HEK293 (cell line): ENCODE measurements at regions not wholly inside any gene's neighbourhood (a gene's known extent, or its start where the extent isn't known, plus 50 kb on each side); places are given as distances from the start of the nearest gene placed in this dataset.

Source experiments
- CTCF ChIA-PET: fragments of 350-600 bp; formaldehyde crosslinking; extraction: SDS; loops from one replicate; lab custom pipeline; 2021; ENCODE audit warnings: antibody characterized with exemption; lab: Yijun Ruan, JAX
- POLR2A ChIA-PET: fragments of 300-600 bp; formaldehyde crosslinking; extraction: SDS; loops from one replicate; lab custom pipeline; 2020; ENCODE audit warnings: antibody characterized with exemption, inconsistent platforms; lab: Yijun Ruan, JAX
- H3K27ac ChIP-seq: fragments of 200-500 bp; sonication (Bioruptor generic); 2 replicates; pipeline ENCODE4 v1.5.1; 2014; ENCODE audit warnings: low read depth, low read length, control low read depth, inconsistent platforms; ENCODE audit errors: extremely low read depth
- H3K36me3 ChIP-seq, 2 experiments: fragments of 200-500 bp in 1 of 2; sonication (Bioruptor generic) in 1 of 2; 1 replicate in 1 of 2; 2 replicates in 1 of 2; pipeline ENCODE4 v1.5.1; 2014 to 2017; ENCODE audit warnings: inconsistent platforms in 2 of 2, low read length in 2 of 2; ENCODE audit not compliant: control insufficient read depth in 2 of 2, insufficient read depth in 1 of 2
- H3K4me1 ChIP-seq: fragments of 200-500 bp; sonication (Bioruptor generic); 2 replicates; pipeline ENCODE4 v1.5.1; 2014; ENCODE audit warnings: mild to moderate bottlenecking, low read length, inconsistent platforms; ENCODE audit not compliant: control insufficient read depth, insufficient read depth
- H3K4me3 ChIP-seq: 2 replicates; pipeline ENCODE4 v1.5.1; 2011; ENCODE audit warnings: low read depth, mild to moderate bottlenecking, control low read depth, low read length, moderate library complexity
- H3K9me3 ChIP-seq: fragments of 200-500 bp; sonication (Bioruptor generic); 2 replicates; pipeline ENCODE4 v1.5.1; 2014; ENCODE audit warnings: low read depth, low read length, inconsistent platforms; ENCODE audit not compliant: control insufficient read depth, insufficient read depth
- AEBP2 ChIP-seq: fragments of 450-650 bp; formaldehyde crosslinking; IDR thresholded peaks from 2 replicates; pipeline ENCODE4 v1.5.1; 2016; ENCODE audit warnings: missing biosample characterization, missing genetic modification characterization, borderline replicate concordance
- HOXC10 ChIP-seq: sonication (generic); formaldehyde crosslinking; IDR thresholded peaks from 2 replicates; pipeline ENCODE4 v1.8.1; 2023; ENCODE audit warnings: mild to moderate bottlenecking, missing genetic modification reagents
- MYNN ChIP-seq: fragments of 450-650 bp; formaldehyde crosslinking; IDR thresholded peaks from 2 replicates; pipeline ENCODE4 v1.5.1; 2016; ENCODE audit warnings: missing biosample characterization, missing genetic modification characterization, borderline replicate concordance
- SALL2 ChIP-seq: fragments of 450-650 bp; formaldehyde crosslinking; IDR thresholded peaks from 2 replicates; pipeline ENCODE4 v1.5.0; 2017; ENCODE audit warnings: missing biosample characterization, mild to moderate bottlenecking, missing genetic modification characterization, borderline replicate concordance
- SP7 ChIP-seq: fragments of 450-650 bp; formaldehyde crosslinking; IDR thresholded peaks from 2 replicates; pipeline ENCODE4 v1.5.1; 2016; ENCODE audit warnings: missing biosample characterization, missing genetic modification characterization
- TCF7L2 ChIP-seq: IDR thresholded peaks from 2 replicates; pipeline ENCODE4 v1.6.1; 2011; ENCODE audit warnings: low read depth, mild to moderate bottlenecking, inconsistent platforms, low read length, moderate library complexity, borderline replicate concordance
- ZBTB1 ChIP-seq: fragments of 450-650 bp; formaldehyde crosslinking; IDR thresholded peaks from 2 replicates; pipeline ENCODE4 v1.5.1; 2016; ENCODE audit warnings: missing biosample characterization, missing genetic modification characterization
- ZNF121 ChIP-seq: fragments of 450-650 bp; formaldehyde crosslinking; IDR thresholded peaks from 2 replicates; pipeline ENCODE4 v1.5.1; 2016; ENCODE audit warnings: missing biosample characterization, missing genetic modification characterization
- ZNF184 ChIP-seq: fragments of 450-650 bp; IDR thresholded peaks from 2 replicates; pipeline ENCODE4 v1.5.1; 2018; ENCODE audit warnings: missing biosample characterization, mild to moderate bottlenecking, missing genetic modification characterization
- ZNF23 ChIP-seq: fragments of 450-650 bp; formaldehyde crosslinking; IDR thresholded peaks from 2 replicates; pipeline ENCODE4 v1.5.1; 2016; ENCODE audit warnings: missing biosample characterization, missing genetic modification characterization, borderline replicate concordance
- ZNF274 ChIP-seq, 2 experiments: fragments of 200-500 bp in 1 of 2; fragments of 450-650 bp in 1 of 2; sonication (Bioruptor generic) in 1 of 2; formaldehyde crosslinking in 1 of 2; IDR thresholded peaks; 2 replicates each; pipeline versions ENCODE4 v1.5.1 to v1.6.1; 2014 to 2016; ENCODE audit warnings: borderline replicate concordance in 1 of 2, inconsistent platforms in 1 of 2, low read length in 1 of 2, missing biosample characterization in 1 of 2, missing genetic modification characterization in 1 of 2
- ZNF404 ChIP-seq: fragments of 450-650 bp; formaldehyde crosslinking; IDR thresholded peaks from 2 replicates; pipeline ENCODE4 v1.5.1; 2017; ENCODE audit warnings: missing biosample characterization, missing genetic modification characterization
- ZNF449 ChIP-seq: fragments of 450-650 bp; formaldehyde crosslinking; IDR thresholded peaks from 2 replicates; pipeline ENCODE4 v1.5.1; 2017; ENCODE audit warnings: missing biosample characterization, mild to moderate bottlenecking, missing genetic modification characterization, moderate library complexity
- ZNF521 ChIP-seq: fragments of 450-650 bp; formaldehyde crosslinking; IDR thresholded peaks from 2 replicates; pipeline ENCODE4 v1.5.1; 2017; ENCODE audit warnings: missing biosample characterization, mild to moderate bottlenecking, missing genetic modification characterization
- ZNF548 ChIP-seq: fragments of 450-650 bp; formaldehyde crosslinking; IDR thresholded peaks from 2 replicates; pipeline ENCODE4 v1.5.1; 2016; ENCODE audit warnings: missing biosample characterization, missing genetic modification characterization
- ZNF555 ChIP-seq: fragments of 450-650 bp; formaldehyde crosslinking; conservative IDR thresholded peaks from 2 replicates; pipeline ENCODE4 v1.5.1; 2017; ENCODE audit warnings: missing biosample characterization, mild to moderate bottlenecking, missing genetic modification characterization, inconsistent platforms
- ZNF571 ChIP-seq: fragments of 450-650 bp; formaldehyde crosslinking; IDR thresholded peaks from 2 replicates; pipeline ENCODE4 v1.5.0; 2017; ENCODE audit warnings: missing biosample characterization, missing genetic modification characterization
- ZNF610 ChIP-seq: fragments of 450-650 bp; formaldehyde crosslinking; IDR thresholded peaks from 2 replicates; pipeline ENCODE4 v1.5.1; 2016; ENCODE audit warnings: missing biosample characterization, missing genetic modification characterization, borderline replicate concordance
- ZNF629 ChIP-seq: fragments of 450-650 bp; formaldehyde crosslinking; IDR thresholded peaks from 2 replicates; pipeline ENCODE4 v1.5.1; 2017; ENCODE audit warnings: missing biosample characterization, missing genetic modification characterization
- ZNF692 ChIP-seq: fragments of 450-650 bp; formaldehyde crosslinking; IDR thresholded peaks from 2 replicates; pipeline ENCODE4 v1.5.1; 2016; ENCODE audit warnings: missing biosample characterization, missing genetic modification characterization
- ZNF76 ChIP-seq: fragments of 450-650 bp; formaldehyde crosslinking; IDR thresholded peaks from 2 replicates; pipeline ENCODE4; 2016; ENCODE audit warnings: low read depth, missing biosample characterization, missing genetic modification characterization, borderline replicate concordance
- ZNF791 ChIP-seq: fragments of 450-650 bp; formaldehyde crosslinking; IDR thresholded peaks from 2 replicates; pipeline ENCODE4 v1.5.1; 2016; ENCODE audit warnings: missing biosample characterization, missing genetic modification characterization

- TF ChIP-seq ZNF610 (no peak), SP7 (tag by site-specific recombination) (no peak), ZBTB1 (tag by site-specific recombination) (no peak), ZNF692 (tag by site-specific recombination) (no peak), ZNF184 (no peak), ZNF791 (tag by site-specific recombination) (no peak), ZNF23 (tag by site-specific recombination) (no peak), ZNF404 (tag by site-specific recombination) (no peak), AEBP2 (no peak)
- H3K9me3 ChIP-seq: no peaks in the 10 kb centered on the region
- POLR2A ChIA-PET: no interaction called here
- no peaks in the 10 kb centered on the region for H3K36me3 ChIP-seq
- H3K27ac ChIP-seq: no peak overlapping the region
- H3K4me3 ChIP-seq: no peak overlapping the region
- CTCF ChIA-PET: no interaction called here
- H3K4me1 ChIP-seq: no peaks in the 10 kb centered on the region
Measured at GRCh38 chr13:111469450-111469849, 149.0 kb downstream of the TEX29 start.

GRCh38 chr13:111469916-111470506 lies 149.6 kb downstream of the TEX29 start:
- Histone ChIP-seq H3K4me1 (no peaks in the 10 kb centered on the region), H3K4me3 (no peak overlapping the region), H3K9me3 (no peaks in the 10 kb centered on the region), H3K27ac (no peak overlapping the region), H3K36me3 (no peaks in the 10 kb centered on the region)
- ChIA-PET POLR2A (no interaction called here), CTCF (no interaction called here)
- TF ChIP-seq AEBP2: no peak
- no peak for TF ChIP-seq ZNF121
- TF ChIP-seq MYNN (tag by site-specific recombination): no peak
- TF ChIP-seq ZNF629 (tag by site-specific recombination): no peak
- no peak for TF ChIP-seq ZNF521 (tag by site-specific recombination)
- TF ChIP-seq ZNF548 (tag by site-specific recombination): no peak
- TF ChIP-seq ZNF449 (tag by site-specific recombination): no peak
- TF ChIP-seq ZNF555 (tag by site-specific recombination): no peak
- no peak for TF ChIP-seq ZNF571 (tag by site-specific recombination)
- no peak for TF ChIP-seq ZNF274 (IDR thresholded peaks at IDR 0.05; ENCODE audit: low read length)
- TF ChIP-seq ZNF274 (tag by site-specific recombination; IDR thresholded peaks at IDR 0.05; ENCODE audit: borderline replicate concordance): no peak
- no peak for TF ChIP-seq SP7 (tag by site-specific recombination)
- no peak for TF ChIP-seq ZNF610
- no peak for TF ChIP-seq SALL2
- no peak for TF ChIP-seq HOXC10 (CRISPR knock-in tag)
- no peak for TF ChIP-seq ZNF76 (tag by site-specific recombination)
- TF ChIP-seq TCF7L2: no peak
